Body of pancreas (tissue), 4 donors: ENCODE measurements at regions not wholly inside any gene's neighbourhood (a gene's known extent, or its start where the extent isn't known, plus 50 kb on each side); places are given as distances from the start of the nearest gene placed in this dataset.

Source experiments
- ATAC-seq: fragments of 150-250 bp; one replicate; pipeline ENCODE4 v1.9.1; 2016
- DNase-seq, 4 donors: peaks; one replicate each; pipeline ENCODE4 v3.0.0-alpha.2; 2019
- H3K27ac ChIP-seq, 4 donors: fragments of 200-600 bp; sonication (generic); 1 replicate in 3 of 4; 2 replicates in 1 of 4; pipeline versions ENCODE4 v1.5.1 to v1.6.1; 2016 to 2019; ENCODE audit warnings: mild to moderate bottlenecking in 1 of 4, mixed read lengths in 1 of 4, moderate library complexity in 1 of 4
- H3K27me3 ChIP-seq, 2 donors: fragments of 200-600 bp; sonication (generic); one replicate each; pipeline ENCODE4 v1.6.0; 2016; ENCODE audit warnings: mild to moderate bottlenecking in 1 of 2
- H3K36me3 ChIP-seq, 2 donors: fragments of 200-600 bp; sonication (generic); replicated peaks in 1 of 2; 2 replicates each; pipeline ENCODE4 v1.5.1; 2016; ENCODE audit warnings: low read depth in 2 of 2; ENCODE audit not compliant: insufficient read depth in 1 of 2
- H3K4me1 ChIP-seq: fragments of 200-600 bp; sonication (generic); one replicate; pipeline ENCODE4 v1.6.0; 2016
- H3K4me3 ChIP-seq, 2 donors: fragments of 200-600 bp; sonication (generic); 1 replicate in 1 of 2; 2 replicates in 1 of 2; pipeline ENCODE4 v1.5.1; 2016 to 2019
- H3K9me3 ChIP-seq, 3 donors: fragments of 200-600 bp; sonication (generic); 1 replicate in 2 of 3; 2 replicates in 1 of 3; pipeline ENCODE4 v1.5.1; 2016
- POLR2A ChIP-seq, 3 donors: fragments of 450-650 bp; IDR thresholded peaks; one replicate each; pipeline ENCODE4 v1.6.1; 2016; ENCODE audit warnings: antibody characterized with exemption in 3 of 3, mild to moderate bottlenecking in 2 of 3
- WGBS, 2 donors: methylation state at CpG; one replicate each; pipeline ENCODE4 v1.1.5; 2017; 5-methylcytosine and 5-hydroxymethylcytosine counted together
- intact Hi-C: fragments of 100-400 bp; cut with DNase I; formaldehyde crosslinking; loops from one replicate; pipeline ENCODE4 v1.15.1; 2023
- TF ChIP-seq, protein P1 (sequence below), 7 experiments: fragments of 450-650 bp in 4 of 7; fragments of 200-600 bp in 3 of 7; sonication (generic) in 3 of 7; IDR thresholded peaks; one replicate each; pipeline ENCODE4 v1.5.1; 2016 to 2019; ENCODE audit warnings: antibody characterized with exemption in 7 of 7

DNA sequence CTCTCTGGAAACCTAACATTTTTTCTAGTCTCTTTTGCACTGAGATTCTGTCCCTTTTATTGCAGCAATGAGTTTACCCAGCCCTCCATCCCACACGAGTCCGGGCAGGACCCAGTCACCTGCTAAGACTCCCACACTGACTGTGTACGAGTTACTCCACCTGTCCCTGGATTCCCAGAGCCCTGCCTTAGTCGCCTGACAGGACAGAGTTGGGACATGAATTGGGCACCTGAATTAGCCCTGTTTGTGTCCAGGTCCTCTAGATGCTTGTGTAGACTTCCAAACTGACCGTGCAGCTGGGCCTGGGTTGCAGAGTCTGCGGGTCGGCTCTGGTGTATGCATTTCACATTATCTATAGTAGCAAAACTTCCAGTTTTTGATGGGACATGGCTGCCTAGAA lies 238.7 kb downstream of the VAPA start:
- Histone ChIP-seq H3K36me3 (no peaks in the 10 kb centered on the region), H3K4me1 (no peaks in the 10 kb centered on the region), H3K4me3 (no peak overlapping the region), H3K27ac (no peak overlapping the region), H3K9me3 (no peaks in the 10 kb centered on the region), H3K27me3 (no peaks in the 10 kb centered on the region)
- WGBS, 2 donors = 49 to 79% methylated on average over 7 of the region's 7 CpGs
- ATAC-seq (no peak), DNase-seq (peak in 2 of 4 donors; percentile 46 to 65)
- no peak for TF ChIP-seq POLR2A (IDR thresholded peaks at IDR 0.05)
- TF ChIP-seq, protein P1, sequence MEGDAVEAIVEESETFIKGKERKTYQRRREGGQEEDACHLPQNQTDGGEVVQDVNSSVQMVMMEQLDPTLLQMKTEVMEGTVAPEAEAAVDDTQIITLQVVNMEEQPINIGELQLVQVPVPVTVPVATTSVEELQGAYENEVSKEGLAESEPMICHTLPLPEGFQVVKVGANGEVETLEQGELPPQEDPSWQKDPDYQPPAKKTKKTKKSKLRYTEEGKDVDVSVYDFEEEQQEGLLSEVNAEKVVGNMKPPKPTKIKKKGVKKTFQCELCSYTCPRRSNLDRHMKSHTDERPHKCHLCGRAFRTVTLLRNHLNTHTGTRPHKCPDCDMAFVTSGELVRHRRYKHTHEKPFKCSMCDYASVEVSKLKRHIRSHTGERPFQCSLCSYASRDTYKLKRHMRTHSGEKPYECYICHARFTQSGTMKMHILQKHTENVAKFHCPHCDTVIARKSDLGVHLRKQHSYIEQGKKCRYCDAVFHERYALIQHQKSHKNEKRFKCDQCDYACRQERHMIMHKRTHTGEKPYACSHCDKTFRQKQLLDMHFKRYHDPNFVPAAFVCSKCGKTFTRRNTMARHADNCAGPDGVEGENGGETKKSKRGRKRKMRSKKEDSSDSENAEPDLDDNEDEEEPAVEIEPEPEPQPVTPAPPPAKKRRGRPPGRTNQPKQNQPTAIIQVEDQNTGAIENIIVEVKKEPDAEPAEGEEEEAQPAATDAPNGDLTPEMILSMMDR (IDR thresholded peaks at IDR 0.05) = no peak
- intact Hi-C loops = no loop called here

GRCh38 chr18:10153924-10154752 lies 240.3 kb downstream of the VAPA start:
- Histone ChIP-seq H3K4me1 (no peaks in the 10 kb centered on the region), H3K4me3 (no peak overlapping the region), H3K9me3 (no peaks in the 10 kb centered on the region), H3K36me3 (no peaks in the 10 kb centered on the region), H3K27ac (no peak overlapping the region), H3K27me3 (no peaks in the 10 kb centered on the region)
- no peak for DNase-seq
- intact Hi-C loops = no loop called here
- WGBS, 2 donors = 76 to 87% methylated on average over 2 of the region's 2 CpGs
- no peak for TF ChIP-seq POLR2A (IDR thresholded peaks at IDR 0.05)
- TF ChIP-seq, protein P1 (IDR thresholded peaks at IDR 0.05) = no peak
- no peak for ATAC-seq

GRCh38 chr18:10157706-10158105 lies 243.9 kb downstream of the VAPA start:
- intact Hi-C loops = no loop called here
- H3K36me3 ChIP-seq = no peaks in the 10 kb centered on the region
- H3K4me3 ChIP-seq = no peak overlapping the region
- no peak for ATAC-seq
- no peaks in the 10 kb centered on the region for H3K27me3 ChIP-seq
- TF ChIP-seq, protein P1 (IDR thresholded peaks at IDR 0.05) = no peak
- no peak for TF ChIP-seq POLR2A (IDR thresholded peaks at IDR 0.05)
- no peaks in the 10 kb centered on the region for H3K4me1 ChIP-seq
- 86 to 93% methylated on average over 4 to 6 of the region's 6 CpGs for WGBS, 2 donors
- no peaks in the 10 kb centered on the region for H3K9me3 ChIP-seq
- no peak for DNase-seq
- H3K27ac ChIP-seq = no peak overlapping the region

GRCh38 chr18:10160251-10160650 lies 246.4 kb downstream of the VAPA start:
- intact Hi-C loops = no loop called here
- no peaks in the 10 kb centered on the region for H3K9me3 ChIP-seq
- H3K27ac ChIP-seq = no peak overlapping the region
- TF ChIP-seq, protein P1 (IDR thresholded peaks at IDR 0.05) = no peak
- no peak for TF ChIP-seq POLR2A (IDR thresholded peaks at IDR 0.05)
- ATAC-seq (no peak), DNase-seq (no peak)
- no peaks in the 10 kb centered on the region for H3K27me3 ChIP-seq
- H3K4me1 ChIP-seq = peaks cover 10% of the 10 kb centered on the region
- H3K36me3 ChIP-seq = no peaks in the 10 kb centered on the region
- 74 to 93% methylated on average over 9 to 10 of the region's 10 CpGs for WGBS, 2 donors
- no peak overlapping the region for H3K4me3 ChIP-seq

- intact Hi-C loops = no loop called here
Observed at GRCh38 chr18:10161315-10161714, 247.5 kb downstream of the VAPA start.

More at GRCh38 chr18:10161315-10161714, 247.5 kb downstream of the VAPA start:
- Histone ChIP-seq H3K4me1 (peaks cover 10% of the 10 kb centered on the region), H3K36me3 (no peaks in the 10 kb centered on the region), H3K27me3 (no peaks in the 10 kb centered on the region), H3K9me3 (no peaks in the 10 kb centered on the region), H3K4me3 (no peak overlapping the region), H3K27ac (no peak overlapping the region)
- ATAC-seq = no peak
- DNase-seq = no peak
- 95 to 98% methylated on average over 12 of the region's 12 CpGs for WGBS, 2 donors
- no peak for TF ChIP-seq POLR2A (IDR thresholded peaks at IDR 0.05)
- TF ChIP-seq, protein P1 (IDR thresholded peaks at IDR 0.05) = no peak
